Type B pancreatic cell (in vitro differentiated cells): ENCODE measurements at regions not wholly inside any gene's neighbourhood (a gene's known extent, or its start where the extent isn't known, plus 50 kb on each side); places are given as distances from the start of the nearest gene placed in this dataset.

ENCODE experiments used
- DNase-seq: peaks from one replicate; pipeline ENCODE4 v3.0.0; 2021; ENCODE audit warnings: mixed read lengths; ENCODE audit not compliant: unreplicated experiment; ENCODE audit errors: extremely low spot score
- H3K27ac Mint-ChIP-seq: 2 replicates; pipeline ENCODE4 v1.8.0; 2021; ENCODE audit warnings: mild to moderate bottlenecking, mixed read lengths
- H3K27me3 Mint-ChIP-seq: 2 replicates; pipeline ENCODE4 v1.8.0; 2021; ENCODE audit warnings: mixed read lengths
- H3K36me3 Mint-ChIP-seq: 2 replicates; pipeline ENCODE4 v1.8.0; 2021; ENCODE audit warnings: mixed read lengths
- H3K4me1 Mint-ChIP-seq: one replicate; pipeline ENCODE4 v1.8.0; 2021; ENCODE audit warnings: mixed read lengths; ENCODE audit not compliant: unreplicated experiment
- H3K4me3 Mint-ChIP-seq: 2 replicates; pipeline ENCODE4 v1.8.0; 2021; ENCODE audit warnings: mild to moderate bottlenecking, mixed read lengths
- H3K9me3 Mint-ChIP-seq: 2 replicates; pipeline ENCODE4 v1.8.0; 2021; ENCODE audit warnings: mixed read lengths
- CTCF ChIP-seq: fragments of 200-600 bp; sonication (generic); conservative IDR thresholded peaks from 2 replicates; pipeline ENCODE4 v1.5.0; 2021; ENCODE audit warnings: antibody characterized with exemption, mild to moderate bottlenecking

GRCh38 chr1:98179151-98179773 lies 258.4 kb upstream of the DPYD start:
- Mint-ChIP-seq H3K27ac (no peak overlapping the region), H3K4me3 (no peak overlapping the region), H3K9me3 (no peaks in the 10 kb centered on the region), H3K4me1 (no peaks in the 10 kb centered on the region), H3K36me3 (no peaks in the 10 kb centered on the region), H3K27me3 (peaks cover 4% of the 10 kb centered on the region)
- TF ChIP-seq CTCF, result no peak
- no peak for DNase-seq

- DNase-seq, result no peak
- no peak overlapping the region for H3K4me3 Mint-ChIP-seq
- no peaks in the 10 kb centered on the region for H3K36me3 Mint-ChIP-seq
- no peaks in the 10 kb centered on the region for H3K9me3 Mint-ChIP-seq
- no peaks in the 10 kb centered on the region for H3K4me1 Mint-ChIP-seq
- no peak overlapping the region for H3K27ac Mint-ChIP-seq
- TF ChIP-seq CTCF, result no peak
- peaks cover 8% of the 10 kb centered on the region for H3K27me3 Mint-ChIP-seq
These were observed 256.9 kb upstream of the DPYD start for GRCh38 chr1:98177751-98178150.

GRCh38 chr1:98176936-98177335 lies 256.1 kb upstream of the DPYD start:
- DNase-seq, result no peak
- H3K9me3 Mint-ChIP-seq, result no peaks in the 10 kb centered on the region
- H3K4me1 Mint-ChIP-seq, result no peaks in the 10 kb centered on the region
- H3K4me3 Mint-ChIP-seq, result no peak overlapping the region
- H3K27ac Mint-ChIP-seq, result no peak overlapping the region
- peaks cover 8% of the 10 kb centered on the region for H3K27me3 Mint-ChIP-seq
- TF ChIP-seq CTCF, result no peak
- H3K36me3 Mint-ChIP-seq, result no peaks in the 10 kb centered on the region

- H3K9me3 Mint-ChIP-seq, result no peaks in the 10 kb centered on the region
- H3K27ac Mint-ChIP-seq, result no peak overlapping the region
- H3K36me3 Mint-ChIP-seq, result no peaks in the 10 kb centered on the region
- DNase-seq, result no peak
- H3K27me3 Mint-ChIP-seq, result peaks cover 11% of the 10 kb centered on the region
- H3K4me1 Mint-ChIP-seq, result no peaks in the 10 kb centered on the region
- no peak overlapping the region for H3K4me3 Mint-ChIP-seq
- TF ChIP-seq CTCF, result no peak
These were observed 255.6 kb upstream of the DPYD start for GRCh38 chr1:98176414-98176813.

- no peak overlapping the region for H3K27ac Mint-ChIP-seq
- no peak for TF ChIP-seq CTCF
- H3K4me3 Mint-ChIP-seq, result no peak overlapping the region
- no peaks in the 10 kb centered on the region for H3K4me1 Mint-ChIP-seq
- no peak for DNase-seq
- H3K27me3 Mint-ChIP-seq, result peaks cover 7% of the 10 kb centered on the region
- no peaks in the 10 kb centered on the region for H3K36me3 Mint-ChIP-seq
- no peaks in the 10 kb centered on the region for H3K9me3 Mint-ChIP-seq
These were observed 251.7 kb upstream of the DPYD start for GRCh38 chr1:98172578-98172977.

GRCh38 chr1:98172022-98172421 lies 251.2 kb upstream of the DPYD start:
- Mint-ChIP-seq H3K27ac (no peak overlapping the region), H3K4me1 (no peaks in the 10 kb centered on the region), H3K36me3 (no peaks in the 10 kb centered on the region), H3K9me3 (no peaks in the 10 kb centered on the region), H3K27me3 (peaks cover 7% of the 10 kb centered on the region), H3K4me3 (no peak overlapping the region)
- TF ChIP-seq CTCF, result no peak
- DNase-seq, result no peak
